ENCODE measurements at regions not wholly inside any gene's neighbourhood (a gene's known extent, or its start where the extent isn't known, plus 50 kb on each side); places are given as distances from the start of the nearest gene placed in this dataset.
"Not testable (repeated sequence)": the region's sequence is repeated elsewhere in the genome, so short reads cannot be mapped to it uniquely, and the experiment has no call there.

- DNase-seq, result not testable (repeated sequence)
These were observed 52.3 kb downstream of the SEPTIN7 start for GRCh38 chr7:35853194-35853593.

GRCh38 chr7:35854311-35854710 is 53.5 kb downstream of the SEPTIN7 start:
- DNase-seq, result no peak

GRCh38 chr7:35856175-35856574 is 55.3 kb downstream of the SEPTIN7 start:
- DNase-seq, result no peak

GRCh38 chr7:35860664-35861063 is 59.8 kb downstream of the SEPTIN7 start:
- DNase-seq, result no peak

GRCh38 chr7:35865287-35865686 is 64.4 kb downstream of the SEPTIN7 start:
- no peak for DNase-seq

- DNase-seq, result no peak
These were observed 65.3 kb downstream of the SEPTIN7 start for GRCh38 chr7:35866186-35866585.

- not testable (repeated sequence) for DNase-seq
These were observed 68.3 kb downstream of the SEPTIN7 start for GRCh38 chr7:35869117-35869516.

- DNase-seq, result no peak
These were observed 69.0 kb downstream of the SEPTIN7 start for GRCh38 chr7:35869810-35870209.

- no peak for DNase-seq
These were observed 71.0 kb downstream of the SEPTIN7 start for GRCh38 chr7:35871856-35872255.

GRCh38 chr7:35874886-35875285 is 74.0 kb downstream of the SEPTIN7 start:
- no peak for DNase-seq

- no peak for DNase-seq
These were observed 74.4 kb downstream of the SEPTIN7 start for GRCh38 chr7:35875292-35875691.

GRCh38 chr7:35878351-35878750 is 77.5 kb downstream of the SEPTIN7 start:
- no peak for DNase-seq

GRCh38 chr7:35887430-35887829 is 86.6 kb downstream of the SEPTIN7 start:
- DNase-seq, result not testable (repeated sequence)

- no peak for DNase-seq
These were observed 88.1 kb downstream of the SEPTIN7 start for GRCh38 chr7:35889001-35889400.

GRCh38 chr7:35889870-35890269 is 89.0 kb downstream of the SEPTIN7 start:
- no peak for DNase-seq

- DNase-seq, result no peak
These were observed 90.4 kb downstream of the SEPTIN7 start for GRCh38 chr7:35891004-35891830.

- no peak for DNase-seq
These were observed 92.8 kb downstream of the SEPTIN7 start for GRCh38 chr7:35893649-35894048.

- no peak for DNase-seq
These were observed 93.9 kb downstream of the SEPTIN7 start for GRCh38 chr7:35894721-35895120.

- no peak for DNase-seq
These were observed 99.8 kb downstream of the SEPTIN7 start for GRCh38 chr7:35900651-35901050.

GRCh38 chr7:35905555-35905954 is 104.7 kb downstream of the SEPTIN7 start:
- no peak for DNase-seq

GRCh38 chr7:35906191-35906908 is 105.5 kb downstream of the SEPTIN7 start:
- peak; percentile 68 for DNase-seq

GRCh38 chr7:35908331-35909216 is 107.7 kb downstream of the SEPTIN7 start:
- no peak for DNase-seq

GRCh38 chr7:35909870-35910357 is 109.1 kb downstream of the SEPTIN7 start:
- DNase-seq, result no peak

Measured in NCI-H748 treated with DMSO at 0.1 percent for 48 hours (cell line).